ENCODE measurements at regions not wholly inside any gene's neighbourhood (a gene's known extent, or its start where the extent isn't known, plus 50 kb on each side); places are given as distances from the start of the nearest gene placed in this dataset.
A peak's percentile ranks its signal among the peaks of the same experiment; 100 is the strongest.

DNA sequence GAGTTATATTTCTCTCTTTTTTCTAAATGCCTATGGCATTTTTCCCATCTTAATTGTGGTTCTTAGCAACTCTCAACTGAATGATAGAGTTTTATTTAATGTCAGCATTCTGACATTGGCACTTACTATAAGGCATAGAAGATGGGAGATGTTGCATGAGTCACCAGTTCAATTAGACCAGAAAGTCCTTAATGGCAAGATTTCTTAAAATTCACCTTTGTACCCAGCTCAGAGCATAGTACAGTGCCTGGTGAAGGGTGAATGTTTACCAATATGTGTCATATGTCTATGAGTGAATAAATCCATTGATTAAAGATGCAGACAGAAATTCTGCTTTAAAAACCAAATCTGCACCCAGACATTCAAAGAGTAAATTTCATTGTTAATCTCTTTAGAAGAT lies 526.9 kb downstream of the EFNB2 start:
- Mint-ChIP-seq H3K36me3 (ENCODE audit: low read depth) (no peaks in the 10 kb centered on the region), H3K4me3 (no peak overlapping the region; the same call in 1 of the 2 replicates), H3K4me1 (ENCODE audit: low read depth) (peaks cover 6% of the 10 kb centered on the region; the same call in 1 of the 2 replicates), H3K27me3 (ENCODE audit: insufficient read depth) (peaks cover 9% of the 10 kb centered on the region), H3K27ac (no peak overlapping the region), H3K9me3 (no peaks in the 10 kb centered on the region)
- TF ChIP-seq, protein P1, sequence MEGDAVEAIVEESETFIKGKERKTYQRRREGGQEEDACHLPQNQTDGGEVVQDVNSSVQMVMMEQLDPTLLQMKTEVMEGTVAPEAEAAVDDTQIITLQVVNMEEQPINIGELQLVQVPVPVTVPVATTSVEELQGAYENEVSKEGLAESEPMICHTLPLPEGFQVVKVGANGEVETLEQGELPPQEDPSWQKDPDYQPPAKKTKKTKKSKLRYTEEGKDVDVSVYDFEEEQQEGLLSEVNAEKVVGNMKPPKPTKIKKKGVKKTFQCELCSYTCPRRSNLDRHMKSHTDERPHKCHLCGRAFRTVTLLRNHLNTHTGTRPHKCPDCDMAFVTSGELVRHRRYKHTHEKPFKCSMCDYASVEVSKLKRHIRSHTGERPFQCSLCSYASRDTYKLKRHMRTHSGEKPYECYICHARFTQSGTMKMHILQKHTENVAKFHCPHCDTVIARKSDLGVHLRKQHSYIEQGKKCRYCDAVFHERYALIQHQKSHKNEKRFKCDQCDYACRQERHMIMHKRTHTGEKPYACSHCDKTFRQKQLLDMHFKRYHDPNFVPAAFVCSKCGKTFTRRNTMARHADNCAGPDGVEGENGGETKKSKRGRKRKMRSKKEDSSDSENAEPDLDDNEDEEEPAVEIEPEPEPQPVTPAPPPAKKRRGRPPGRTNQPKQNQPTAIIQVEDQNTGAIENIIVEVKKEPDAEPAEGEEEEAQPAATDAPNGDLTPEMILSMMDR (IDR thresholded peaks at IDR 0.05): no peak
- DNase-seq: no peak

DNA sequence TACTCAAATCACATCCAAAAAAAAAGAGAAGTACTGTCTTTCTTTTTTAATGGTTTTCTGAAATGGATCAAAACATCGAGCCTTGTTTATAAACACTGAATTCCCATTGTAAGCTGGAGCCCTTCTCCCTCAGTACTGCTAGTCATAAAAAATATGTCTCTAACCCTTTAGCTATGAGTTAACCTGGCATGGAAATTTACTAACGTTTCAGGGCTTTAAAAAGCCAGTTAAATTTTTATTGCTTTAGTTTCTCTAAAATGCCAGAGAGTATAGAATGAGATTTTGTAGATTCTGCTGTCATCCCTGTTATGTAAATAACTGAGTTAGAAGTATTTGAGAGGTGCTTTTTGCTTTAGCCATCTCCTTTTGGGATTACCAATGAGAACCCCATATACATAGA lies 528.3 kb downstream of the EFNB2 start:
- H3K4me1 Mint-ChIP-seq (ENCODE audit: low read depth): peaks cover 6% of the 10 kb centered on the region; the same call in 1 of the 2 replicates
- H3K36me3 Mint-ChIP-seq (ENCODE audit: low read depth): no peaks in the 10 kb centered on the region
- H3K27me3 Mint-ChIP-seq (ENCODE audit: insufficient read depth): peaks cover 5% of the 10 kb centered on the region; the same call in 1 of the 2 replicates
- no peak overlapping the region for H3K4me3 Mint-ChIP-seq
- H3K9me3 Mint-ChIP-seq: no peaks in the 10 kb centered on the region
- TF ChIP-seq, protein P1 (IDR thresholded peaks at IDR 0.05): no peak
- no peak for DNase-seq
- no peak overlapping the region for H3K27ac Mint-ChIP-seq

DNA sequence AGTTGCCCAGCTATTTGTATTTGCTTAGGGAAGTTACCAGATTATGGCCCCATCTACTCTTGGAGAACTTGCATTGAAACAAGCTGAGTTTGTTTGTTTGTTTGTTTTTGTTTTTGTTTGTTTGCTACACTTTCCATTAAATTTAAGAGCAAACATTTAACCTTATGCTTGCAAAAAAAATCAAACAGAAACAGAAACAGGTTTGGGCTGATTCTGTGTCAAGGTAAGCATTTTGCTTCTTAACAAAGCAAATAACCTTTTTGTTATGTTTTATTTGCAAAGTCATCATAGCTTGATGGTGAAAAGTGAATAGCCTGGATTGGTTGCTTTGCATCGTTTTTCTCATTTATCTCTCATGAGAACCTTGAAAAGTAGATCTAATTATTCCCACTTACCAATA lies 531.8 kb downstream of the EFNB2 start:
- Mint-ChIP-seq H3K27ac (no peak overlapping the region), H3K4me1 (ENCODE audit: low read depth) (peaks cover 6% of the 10 kb centered on the region; the same call in 1 of the 2 replicates), H3K27me3 (ENCODE audit: insufficient read depth) (no peaks in the 10 kb centered on the region), H3K4me3 (no peak overlapping the region), H3K9me3 (peaks cover 1% of the 10 kb centered on the region; the same call in 1 of the 2 replicates), H3K36me3 (ENCODE audit: low read depth) (no peaks in the 10 kb centered on the region)
- no peak for DNase-seq
- TF ChIP-seq, protein P1 (IDR thresholded peaks at IDR 0.05): no peak

DNA sequence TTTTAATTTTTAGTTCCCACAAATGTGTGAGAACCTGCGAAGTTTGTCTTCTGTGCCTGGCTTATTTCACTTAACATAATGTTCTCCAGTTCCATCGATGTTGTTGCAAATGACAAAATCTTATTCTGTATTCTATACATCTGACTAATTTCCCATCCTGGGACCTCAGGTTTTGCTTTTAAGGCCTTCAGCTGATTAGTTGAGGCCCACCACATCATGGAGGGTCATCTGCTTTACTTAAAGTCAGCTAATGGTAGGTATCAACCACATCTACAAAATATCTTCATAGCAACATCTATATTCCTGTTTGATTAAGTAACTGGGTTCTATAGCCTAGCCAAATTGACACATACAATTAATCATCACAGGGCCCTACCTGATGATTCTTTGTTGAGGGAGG lies 534.0 kb downstream of the EFNB2 start:
- DNase-seq: no peak
- H3K4me3 Mint-ChIP-seq: no peak overlapping the region
- no peaks in the 10 kb centered on the region for H3K27me3 Mint-ChIP-seq (ENCODE audit: insufficient read depth)
- peaks cover 14% of the 10 kb centered on the region; the same call in 1 of the 2 replicates for H3K4me1 Mint-ChIP-seq (ENCODE audit: low read depth)
- TF ChIP-seq, protein P1 (IDR thresholded peaks at IDR 0.05): no peak
- peaks cover 3% of the 10 kb centered on the region; the same call in 1 of the 2 replicates for H3K9me3 Mint-ChIP-seq
- H3K27ac Mint-ChIP-seq: no peak overlapping the region
- H3K36me3 Mint-ChIP-seq (ENCODE audit: low read depth): no peaks in the 10 kb centered on the region

DNA sequence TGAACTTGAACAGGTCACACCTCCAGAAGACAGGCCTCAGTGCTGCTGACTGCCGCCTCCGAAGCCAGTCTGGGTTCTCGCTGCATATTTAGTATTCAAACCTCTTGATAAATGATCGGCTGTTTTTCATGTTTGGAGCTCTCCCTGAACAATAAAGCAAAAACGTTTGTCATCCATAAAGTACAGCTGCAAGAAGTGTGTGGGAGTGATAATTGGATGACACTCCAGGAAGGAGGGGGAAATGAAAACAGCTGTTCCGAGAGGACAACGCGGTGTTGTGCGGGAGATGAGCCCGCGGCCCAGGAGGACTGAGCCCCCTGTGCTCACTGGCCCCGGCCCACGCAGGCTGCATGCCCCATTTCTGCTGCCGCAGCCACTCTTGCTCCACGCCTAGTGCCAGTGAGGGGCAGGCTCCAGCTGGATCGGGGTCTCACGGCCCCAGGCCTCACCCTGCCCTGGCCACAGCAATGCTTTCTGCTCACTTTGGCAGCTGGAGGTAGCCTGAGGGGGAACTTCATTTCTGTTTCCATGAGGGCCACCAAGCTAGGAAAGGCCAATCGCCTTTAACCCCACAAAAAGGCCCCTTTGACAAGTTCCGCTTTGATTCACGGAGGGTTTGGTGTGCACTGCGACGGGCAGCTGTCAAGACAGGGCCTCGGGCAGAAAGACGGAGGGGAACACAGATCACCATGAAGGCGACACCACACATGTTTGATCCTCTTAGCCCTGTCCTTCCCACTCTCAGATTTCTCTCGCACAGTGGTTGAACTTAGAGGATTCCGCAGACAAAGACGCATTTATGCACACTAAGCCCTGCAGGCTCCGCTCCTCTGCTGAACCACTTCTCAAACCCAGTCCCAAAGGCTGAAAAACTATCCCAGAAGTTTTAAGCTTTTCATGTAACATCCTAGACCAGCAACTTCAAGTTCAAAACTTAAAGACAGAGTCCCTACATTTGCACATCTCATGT lies 537.6 kb downstream of the EFNB2 start:
- no peak for DNase-seq
- no peak overlapping the region for H3K27ac Mint-ChIP-seq

More for the DNA sequence above, 537.6 kb downstream of the EFNB2 start:
- peaks cover 20% of the 10 kb centered on the region; the same call in 1 of the 2 replicates for H3K4me1 Mint-ChIP-seq (ENCODE audit: low read depth)
- H3K9me3 Mint-ChIP-seq: peaks cover 3% of the 10 kb centered on the region; the same call in 1 of the 2 replicates
- H3K27me3 Mint-ChIP-seq (ENCODE audit: insufficient read depth): no peaks in the 10 kb centered on the region; the same call in 1 of the 2 replicates
- H3K36me3 Mint-ChIP-seq (ENCODE audit: low read depth): no peaks in the 10 kb centered on the region
- TF ChIP-seq, protein P1 (IDR thresholded peaks at IDR 0.05): no peak
- H3K4me3 Mint-ChIP-seq: peak overlapping the region; percentile 37; the same call in 1 of the 2 replicates
